ENCODE measurements at regions not wholly inside any gene's neighbourhood (a gene's known extent, or its start where the extent isn't known, plus 50 kb on each side); places are given as distances from the start of the nearest gene placed in this dataset.

- no peak for DNase-seq
Observed at GRCh38 chr13:73782450-73783449, 351.5 kb downstream of the KLF12 start.

- DNase-seq: no peak
Observed at GRCh38 chr13:73781384-73781783, 352.8 kb downstream of the KLF12 start.

GRCh38 chr13:73779881-73780280 is 354.3 kb downstream of the KLF12 start:
- DNase-seq: no peak

- DNase-seq: no peak
Observed at GRCh38 chr13:73778242-73778864, 355.9 kb downstream of the KLF12 start.

GRCh38 chr13:73777134-73777533 is 357.1 kb downstream of the KLF12 start:
- DNase-seq: no peak

GRCh38 chr13:73776151-73776785 is 357.9 kb downstream of the KLF12 start:
- DNase-seq: no peak

- no peak for DNase-seq
Observed at GRCh38 chr13:73773168-73773549, 361.0 kb downstream of the KLF12 start.

GRCh38 chr13:73772449-73773167 is 361.6 kb downstream of the KLF12 start:
- DNase-seq: no peak

- DNase-seq: no peak
Observed at GRCh38 chr13:73767747-73768315, 366.4 kb downstream of the KLF12 start.

- no peak for DNase-seq
Observed at GRCh38 chr13:73767191-73767741, 366.9 kb downstream of the KLF12 start.

GRCh38 chr13:73765651-73766384 is 368.4 kb downstream of the KLF12 start:
- peak; percentile 91 to 95 for DNase-seq

GRCh38 chr13:73759434-73759833 is 374.8 kb downstream of the KLF12 start:
- DNase-seq: no peak

- DNase-seq: no peak
Observed at GRCh38 chr13:73757481-73758233, 376.5 kb downstream of the KLF12 start.

GRCh38 chr13:73754727-73755292 is 379.4 kb downstream of the KLF12 start:
- peak; percentile 17 to 77 for DNase-seq

- DNase-seq: no peak
Observed at GRCh38 chr13:73754241-73754640, 380.0 kb downstream of the KLF12 start.

GRCh38 chr13:73751290-73751689 is 382.9 kb downstream of the KLF12 start:
- DNase-seq: no peak

- no peak for DNase-seq
Observed at GRCh38 chr13:73748404-73748803, 385.8 kb downstream of the KLF12 start.

- no peak for DNase-seq
Observed at GRCh38 chr13:73745190-73745589, 389.0 kb downstream of the KLF12 start.

GRCh38 chr13:73742982-73743381 is 391.2 kb downstream of the KLF12 start:
- no peak for DNase-seq

GRCh38 chr13:73741742-73742141 is 392.5 kb downstream of the KLF12 start:
- no peak for DNase-seq
